WTC11 (cell line): ENCODE measurements at regions not wholly inside any gene's neighbourhood (a gene's known extent, or its start where the extent isn't known, plus 50 kb on each side); places are given as distances from the start of the nearest gene placed in this dataset.

ENCODE experiments used
- ELF4 ChIP-seq: sonication (generic); formaldehyde crosslinking; IDR thresholded peaks from 2 replicates; pipeline ENCODE4 v1.8.1; 2022; ENCODE audit warnings: low read depth, mild to moderate bottlenecking, moderate library complexity, missing genetic modification reagents
- TCF7 ChIP-seq: sonication (generic); formaldehyde crosslinking; IDR thresholded peaks from 2 replicates; pipeline ENCODE4 v1.8.0; 2022; ENCODE audit warnings: mild to moderate bottlenecking, low read depth, missing genetic modification reagents, moderate library complexity
- TP53 ChIP-seq: sonication (generic); formaldehyde crosslinking; IDR thresholded peaks from 2 replicates; pipeline ENCODE4 v1.8.1; 2023; ENCODE audit warnings: mild to moderate bottlenecking, missing genetic modification reagents
- USF2 ChIP-seq: sonication (generic); formaldehyde crosslinking; IDR thresholded peaks from 2 replicates; pipeline ENCODE4 v1.8.1; 2023; ENCODE audit warnings: mild to moderate bottlenecking, missing genetic modification reagents, moderate library complexity
- TF ChIP-seq, protein P1 (sequence below): fragments of 200-600 bp; IDR thresholded peaks from 2 replicates; pipeline ENCODE4 v1.8.0; 2022; ENCODE audit warnings: antibody characterized with exemption
- TF ChIP-seq, protein P2 (sequence below): sonication (generic); formaldehyde crosslinking; IDR thresholded peaks from 2 replicates; pipeline ENCODE4 v1.8.1; 2023; ENCODE audit warnings: mild to moderate bottlenecking, missing genetic modification reagents, moderate library complexity

DNA sequence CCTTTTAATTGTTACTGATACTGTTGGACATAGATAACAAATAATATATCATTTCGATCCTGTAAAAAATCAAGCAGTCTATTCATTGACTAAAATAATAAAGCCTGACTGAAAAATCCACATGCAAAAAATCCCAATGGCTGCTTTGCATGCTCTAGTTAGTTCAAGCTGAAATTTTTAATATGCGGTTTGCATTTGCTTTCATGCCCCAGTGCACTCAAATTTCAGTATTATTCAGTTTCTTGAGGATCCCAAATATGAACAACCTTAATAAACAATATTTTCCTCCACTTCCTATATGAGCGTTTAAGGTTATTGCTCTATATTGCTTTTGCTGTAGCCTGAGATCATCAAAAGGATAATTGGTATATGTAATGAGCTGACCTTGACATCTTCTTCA is 75.1 kb upstream of the DPH5 start:
- TF ChIP-seq TCF7 (CRISPR knock-in tag): no peak
- TF ChIP-seq USF2: no peak
- TF ChIP-seq, protein P1, sequence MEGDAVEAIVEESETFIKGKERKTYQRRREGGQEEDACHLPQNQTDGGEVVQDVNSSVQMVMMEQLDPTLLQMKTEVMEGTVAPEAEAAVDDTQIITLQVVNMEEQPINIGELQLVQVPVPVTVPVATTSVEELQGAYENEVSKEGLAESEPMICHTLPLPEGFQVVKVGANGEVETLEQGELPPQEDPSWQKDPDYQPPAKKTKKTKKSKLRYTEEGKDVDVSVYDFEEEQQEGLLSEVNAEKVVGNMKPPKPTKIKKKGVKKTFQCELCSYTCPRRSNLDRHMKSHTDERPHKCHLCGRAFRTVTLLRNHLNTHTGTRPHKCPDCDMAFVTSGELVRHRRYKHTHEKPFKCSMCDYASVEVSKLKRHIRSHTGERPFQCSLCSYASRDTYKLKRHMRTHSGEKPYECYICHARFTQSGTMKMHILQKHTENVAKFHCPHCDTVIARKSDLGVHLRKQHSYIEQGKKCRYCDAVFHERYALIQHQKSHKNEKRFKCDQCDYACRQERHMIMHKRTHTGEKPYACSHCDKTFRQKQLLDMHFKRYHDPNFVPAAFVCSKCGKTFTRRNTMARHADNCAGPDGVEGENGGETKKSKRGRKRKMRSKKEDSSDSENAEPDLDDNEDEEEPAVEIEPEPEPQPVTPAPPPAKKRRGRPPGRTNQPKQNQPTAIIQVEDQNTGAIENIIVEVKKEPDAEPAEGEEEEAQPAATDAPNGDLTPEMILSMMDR: no peak
- no peak for TF ChIP-seq ELF4
- no peak for TF ChIP-seq TP53
- TF ChIP-seq, protein P2, sequence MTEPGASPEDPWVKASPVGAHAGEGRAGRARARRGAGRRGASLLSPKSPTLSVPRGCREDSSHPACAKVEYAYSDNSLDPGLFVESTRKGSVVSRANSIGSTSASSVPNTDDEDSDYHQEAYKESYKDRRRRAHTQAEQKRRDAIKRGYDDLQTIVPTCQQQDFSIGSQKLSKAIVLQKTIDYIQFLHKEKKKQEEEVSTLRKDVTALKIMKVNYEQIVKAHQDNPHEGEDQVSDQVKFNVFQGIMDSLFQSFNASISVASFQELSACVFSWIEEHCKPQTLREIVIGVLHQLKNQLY (CRISPR knock-in tag): no peak
